NCI-H748 (cell line): ENCODE measurements at regions not wholly inside any gene's neighbourhood (a gene's known extent, or its start where the extent isn't known, plus 50 kb on each side); places are given as distances from the start of the nearest gene placed in this dataset.

Experiments used
- DNase-seq: peaks from one replicate; lab custom pipeline; 2025; ENCODE audit not compliant: unreplicated experiment; lab: John Stamatoyannopoulos, UW

- no peak for DNase-seq
Measured at GRCh38 chr2:41626936-41627335, 420.9 kb upstream of the PKDCC start.

GRCh38 chr2:41634686-41635085, 413.1 kb upstream of the PKDCC start:
- no peak for DNase-seq

- no peak for DNase-seq
Measured at GRCh38 chr2:41644936-41645335, 402.9 kb upstream of the PKDCC start.

- DNase-seq, result no peak
Measured at GRCh38 chr2:41647468-41648050, 400.3 kb upstream of the PKDCC start.

GRCh38 chr2:41657226-41657625, 390.6 kb upstream of the PKDCC start:
- DNase-seq, result no peak

- no peak for DNase-seq
Measured at GRCh38 chr2:41659758-41660157, 388.1 kb upstream of the PKDCC start.

- no peak for DNase-seq
Measured at GRCh38 chr2:41662461-41662860, 385.4 kb upstream of the PKDCC start.

GRCh38 chr2:41663056-41663455, 384.8 kb upstream of the PKDCC start:
- DNase-seq, result no peak

GRCh38 chr2:41668529-41668928, 379.3 kb upstream of the PKDCC start:
- no peak for DNase-seq

- DNase-seq, result no peak
Measured at GRCh38 chr2:41678639-41679038, 369.2 kb upstream of the PKDCC start.

GRCh38 chr2:41686156-41686555, 361.7 kb upstream of the PKDCC start:
- DNase-seq, result no peak

GRCh38 chr2:41691561-41691960, 356.3 kb upstream of the PKDCC start:
- DNase-seq, result no peak

GRCh38 chr2:41694536-41695049, 353.2 kb upstream of the PKDCC start:
- no peak for DNase-seq

- DNase-seq, result peak; percentile 6
Measured at GRCh38 chr2:41695198-41696113, 352.4 kb upstream of the PKDCC start.

GRCh38 chr2:41697389-41697788, 350.4 kb upstream of the PKDCC start:
- DNase-seq, result no peak

- peak; percentile 75 for DNase-seq
Measured at GRCh38 chr2:41698678-41699422, 349.0 kb upstream of the PKDCC start.

GRCh38 chr2:41701231-41701630, 346.6 kb upstream of the PKDCC start:
- no peak for DNase-seq

GRCh38 chr2:41703123-41703522, 344.7 kb upstream of the PKDCC start:
- DNase-seq, result no peak

GRCh38 chr2:41705634-41706033, 342.2 kb upstream of the PKDCC start:
- DNase-seq, result no peak

- no peak for DNase-seq
Measured at GRCh38 chr2:41706286-41706685, 341.5 kb upstream of the PKDCC start.

GRCh38 chr2:41707790-41708451, 339.9 kb upstream of the PKDCC start:
- DNase-seq, result no peak
